Common myeloid progenitor, CD34-positive (primary cell): ENCODE measurements at regions not wholly inside any gene's neighbourhood (a gene's known extent, or its start where the extent isn't known, plus 50 kb on each side); places are given as distances from the start of the nearest gene placed in this dataset.
"Not testable (repeated sequence)": the region's sequence is repeated elsewhere in the genome, so short reads cannot be mapped to it uniquely, and the experiment has no call there.

Experiments used
- CTCF ChIA-PET: fragments of 350-600 bp; sonication (Branson Sonifier 250); formaldehyde crosslinking; loops from one replicate; lab custom pipeline; 2021; ENCODE audit warnings: antibody characterized with exemption; lab: Charles Lee
- POLR2A ChIA-PET: fragments of 350-600 bp; sonication (Branson Sonifier 250); formaldehyde crosslinking; loops from one replicate; lab custom pipeline; 2021; ENCODE audit warnings: antibody characterized with exemption; lab: Charles Lee
- DNase-seq, 3 donors: peaks; one replicate each; pipeline versions ENCODE4 v3.0.0 to v3.0.0-alpha.2; 2013
- H3K27ac ChIP-seq, 2 experiments: 1 replicate in 1 of 2; 2 replicates in 1 of 2; pipeline ENCODE4 v1.7.0; 2013; ENCODE audit warnings: inconsistent platforms in 2 of 2, low read length in 2 of 2, mild to moderate bottlenecking in 2 of 2, low read depth in 1 of 2, moderate library complexity in 1 of 2; ENCODE audit not compliant: severe bottlenecking in 2 of 2, insufficient read depth in 1 of 2, poor library complexity in 1 of 2
- H3K27me3 ChIP-seq, 5 experiments: replicated peaks in 2 of 5; 1 replicate in 3 of 5; 2 replicates in 2 of 5; pipeline versions ENCODE4 v1.6.1 to v1.7.0; 2013; ENCODE audit warnings: low read length in 4 of 5, mild to moderate bottlenecking in 2 of 5, moderate library complexity in 2 of 5, inconsistent platforms in 1 of 5; ENCODE audit not compliant: insufficient read depth in 5 of 5, control insufficient read depth in 4 of 5
- H3K36me3 ChIP-seq, 4 experiments: 1 replicate in 2 of 4; 2 replicates in 2 of 4; pipeline versions ENCODE4 v1.6.1 to v1.7.0; 2013; ENCODE audit warnings: low read length in 3 of 4, control low read depth in 1 of 4, mild to moderate bottlenecking in 1 of 4; ENCODE audit not compliant: control insufficient read depth in 4 of 4, insufficient read depth in 4 of 4
- H3K4me1 ChIP-seq, 4 experiments: 1 replicate in 3 of 4; 2 replicates in 1 of 4; pipeline versions ENCODE4 v1.6.1 to v1.7.1; 2013; ENCODE audit warnings: low read length in 3 of 4, mild to moderate bottlenecking in 3 of 4, control low read depth in 1 of 4, inconsistent platforms in 1 of 4, moderate library complexity in 1 of 4; ENCODE audit not compliant: control insufficient read depth in 4 of 4, insufficient read depth in 4 of 4; ENCODE audit errors: control extremely low read depth in 1 of 4
- H3K4me3 ChIP-seq, 7 experiments: 1 replicate in 4 of 7; 2 replicates in 3 of 7; pipeline versions ENCODE4 v1.5.1 to v1.7.0; 2013; ENCODE audit warnings: mild to moderate bottlenecking in 7 of 7, low read length in 6 of 7, moderate library complexity in 6 of 7, inconsistent platforms in 2 of 7, low read depth in 2 of 7, control low read depth in 1 of 7; ENCODE audit not compliant: insufficient read depth in 4 of 7, control insufficient read depth in 1 of 7; ENCODE audit errors: extremely low read depth in 1 of 7
- H3K9me3 ChIP-seq, 5 experiments: 1 replicate in 4 of 5; 2 replicates in 1 of 5; pipeline versions ENCODE4 v1.6.1 to v1.7.1; 2013; ENCODE audit warnings: low read length in 4 of 5, mild to moderate bottlenecking in 2 of 5, inconsistent platforms in 1 of 5, low read depth in 1 of 5, moderate library complexity in 1 of 5; ENCODE audit not compliant: control insufficient read depth in 4 of 5, insufficient read depth in 2 of 5; ENCODE audit errors: control extremely low read depth in 1 of 5
- WGBS: methylation state at CpG from one replicate; pipeline ENCODE4 v1.1.5; 2013; ENCODE audit not compliant: insufficient coverage; 5-methylcytosine and 5-hydroxymethylcytosine counted together

GRCh38 chr6:141746324-141746723 lies 386.4 kb upstream of the GJE1 start:
- H3K27me3 ChIP-seq, H3K4me3 ChIP-seq, DNase-seq, H3K9me3 ChIP-seq, H3K4me1 ChIP-seq, H3K36me3 ChIP-seq, H3K27ac ChIP-seq, CTCF ChIA-PET, POLR2A ChIA-PET: not testable (repeated sequence)
- WGBS = 100% methylated on average over 3 of the region's 7 CpGs

DNA sequence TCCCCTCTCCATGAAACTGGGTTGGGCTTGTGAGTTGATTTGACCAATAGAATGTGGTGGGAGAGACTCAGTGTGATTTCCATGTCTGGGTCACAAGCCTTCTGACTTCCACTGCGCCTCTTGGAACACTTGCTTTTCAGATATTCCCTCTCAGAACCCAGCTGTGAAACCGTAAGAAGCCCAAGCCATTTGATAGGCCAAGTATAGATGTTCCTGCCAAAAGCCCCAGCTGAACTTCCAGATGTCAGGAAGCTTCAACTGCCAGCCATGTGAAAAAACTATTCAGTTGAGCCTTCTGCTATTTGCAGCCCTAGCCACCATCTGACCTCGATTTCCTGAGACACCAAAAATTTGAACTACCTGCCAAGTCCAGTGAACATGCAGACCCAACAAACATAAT lies 387.8 kb upstream of the GJE1 start:
- no peaks in the 10 kb centered on the region for H3K36me3 ChIP-seq
- POLR2A ChIA-PET = no interaction called here
- WGBS = 69% methylated on average over 2 of the region's 3 CpGs
- DNase-seq = no peak
- no peaks in the 10 kb centered on the region for H3K9me3 ChIP-seq
- no peak overlapping the region for H3K27ac ChIP-seq
- CTCF ChIA-PET = no interaction called here
- H3K4me3 ChIP-seq = no peak overlapping the region
- H3K27me3 ChIP-seq = no peaks in the 10 kb centered on the region
- H3K4me1 ChIP-seq = no peaks in the 10 kb centered on the region

- H3K27me3 ChIP-seq = no peaks in the 10 kb centered on the region
- no peak for DNase-seq
- no peak overlapping the region for H3K27ac ChIP-seq
- no peaks in the 10 kb centered on the region for H3K9me3 ChIP-seq
- POLR2A ChIA-PET = no interaction called here
- no peak overlapping the region for H3K4me3 ChIP-seq
- no peaks in the 10 kb centered on the region for H3K4me1 ChIP-seq
- CTCF ChIA-PET = no interaction called here
- whole genome bisulfite sequencing = 93% methylated on average over 2 of the region's 2 CpGs
- H3K36me3 ChIP-seq = no peaks in the 10 kb centered on the region
Measured at GRCh38 chr6:141744194-141744925, 388.4 kb upstream of the GJE1 start.

DNA sequence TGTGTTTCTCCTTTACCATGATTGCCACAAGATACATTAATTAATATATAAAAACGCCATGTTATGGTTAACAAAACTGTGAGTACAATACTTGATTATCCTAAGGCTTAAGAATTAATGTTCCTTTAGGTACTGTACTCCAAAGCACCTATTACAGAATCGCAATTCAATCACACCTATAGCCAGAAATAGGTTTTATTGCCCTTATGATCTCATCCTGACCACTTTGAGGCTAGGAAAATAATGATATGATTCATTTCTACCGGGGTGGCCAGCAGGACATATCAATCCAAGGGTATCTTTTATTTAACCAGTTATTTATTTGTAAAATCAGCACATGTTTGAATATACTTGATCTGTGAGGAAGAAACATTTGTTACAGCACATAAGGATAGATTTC lies 396.6 kb upstream of the GJE1 start:
- WGBS = 100% methylated on average over 1 of the region's 3 CpGs
- Histone ChIP-seq H3K9me3 (no peaks in the 10 kb centered on the region), H3K4me3 (no peak overlapping the region), H3K36me3 (no peaks in the 10 kb centered on the region), H3K27ac (no peak overlapping the region), H3K27me3 (no peaks in the 10 kb centered on the region), H3K4me1 (no peaks in the 10 kb centered on the region)
- CTCF ChIA-PET = no interaction called here
- POLR2A ChIA-PET = interaction anchor here (0.6 kb wide), 1 partner anchor 9 kb away, joined by 3 read pairs; no protein-coding TSS in a partner anchor
- no peak for DNase-seq

DNA sequence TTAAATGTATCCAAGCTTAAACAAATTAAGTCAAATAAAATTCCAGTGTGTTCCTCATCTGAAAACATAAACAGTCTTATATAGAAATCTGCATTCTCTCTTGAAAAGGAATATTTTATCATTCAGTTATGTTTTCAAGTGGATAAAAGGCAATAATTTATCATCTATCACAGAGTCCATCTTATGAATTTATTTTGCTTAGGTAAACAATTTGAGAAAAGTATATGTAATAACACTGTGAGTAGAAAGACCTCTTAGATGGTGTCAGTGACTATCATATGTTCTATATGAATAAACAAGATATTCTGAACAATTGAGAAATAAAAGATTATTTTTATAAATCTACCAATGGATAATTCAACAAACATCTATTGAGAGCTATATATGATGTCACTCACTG lies 397.6 kb upstream of the GJE1 start:
- H3K27me3 ChIP-seq = no peaks in the 10 kb centered on the region
- no peaks in the 10 kb centered on the region for H3K9me3 ChIP-seq
- POLR2A ChIA-PET = no interaction called here
- DNase-seq = no peak
- H3K27ac ChIP-seq = no peak overlapping the region
- no peak overlapping the region for H3K4me3 ChIP-seq
- CTCF ChIA-PET = interaction anchor here (1.1 kb wide), 1 partner anchor 38 kb away, joined by 3 read pairs; no protein-coding TSS in a partner anchor
- no peaks in the 10 kb centered on the region for H3K4me1 ChIP-seq
- no peaks in the 10 kb centered on the region for H3K36me3 ChIP-seq

DNA sequence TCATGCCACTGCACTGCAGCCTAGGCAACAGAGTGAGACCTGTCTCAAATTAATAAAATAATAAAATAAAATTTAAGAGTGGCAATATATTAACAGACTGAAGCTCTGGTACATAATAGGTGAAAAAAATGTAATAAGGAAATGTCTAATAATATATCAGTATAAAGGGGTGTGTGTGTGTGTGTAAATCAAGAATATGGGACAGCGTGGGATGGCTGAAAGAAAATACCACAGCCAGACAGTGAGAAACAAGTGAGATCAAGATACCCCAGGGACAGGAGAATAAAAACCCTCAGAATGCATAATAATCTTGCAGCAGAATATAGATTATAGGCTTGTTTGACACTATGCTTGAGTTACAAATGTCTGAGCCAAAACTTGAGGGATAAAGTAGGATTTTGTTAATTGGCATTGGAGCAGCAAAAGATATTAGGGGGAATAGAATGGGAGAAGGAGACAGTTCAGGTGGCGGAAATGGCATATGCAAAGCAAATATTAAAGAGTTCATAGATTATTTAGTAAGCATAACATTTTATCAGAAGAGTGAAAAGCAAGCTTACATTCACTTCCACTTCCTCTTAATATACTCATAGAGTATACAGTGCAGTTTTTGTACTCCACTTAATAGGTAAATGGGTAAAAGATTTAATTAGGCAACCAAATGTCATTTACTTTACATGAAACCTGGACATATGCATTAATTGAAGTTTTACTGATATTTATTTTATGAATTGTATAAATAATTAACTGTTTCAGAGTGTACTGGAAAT lies 398.5 kb upstream of the GJE1 start:
- Histone ChIP-seq H3K27ac (no peak overlapping the region), H3K9me3 (no peaks in the 10 kb centered on the region), H3K4me1 (no peaks in the 10 kb centered on the region), H3K36me3 (no peaks in the 10 kb centered on the region), H3K27me3 (no peaks in the 10 kb centered on the region), H3K4me3 (no peak overlapping the region)
- POLR2A ChIA-PET = no interaction called here
- CTCF ChIA-PET = interaction anchor here (1.1 kb wide), 1 partner anchor 39 kb away, joined by 3 read pairs; no protein-coding TSS in a partner anchor
- DNase-seq = no peak
- no CpG with 5 or more reads among the region's 2 CpGs for WGBS

- Histone ChIP-seq H3K27me3 (no peaks in the 10 kb centered on the region), H3K4me3 (no peak overlapping the region), H3K27ac (no peak overlapping the region), H3K9me3 (no peaks in the 10 kb centered on the region), H3K36me3 (no peaks in the 10 kb centered on the region), H3K4me1 (no peaks in the 10 kb centered on the region)
- POLR2A ChIA-PET = no interaction called here
- CTCF ChIA-PET = no interaction called here
- 100% methylated on average over 1 of the region's 2 CpGs for WGBS
- no peak for DNase-seq
Measured at GRCh38 chr6:141729146-141729545, 403.6 kb upstream of the GJE1 start.
